ENCODE measurements at regions not wholly inside any gene's neighbourhood (a gene's known extent, or its start where the extent isn't known, plus 50 kb on each side); places are given as distances from the start of the nearest gene placed in this dataset.
"Not testable (repeated sequence)": the region's sequence is repeated elsewhere in the genome, so short reads cannot be mapped to it uniquely, and the experiment has no call there.

GRCh38 chr10:20658158-20658557 is 239.0 kb downstream of the NEBL start:
- no peak for TF ChIP-seq CTCF (IDR thresholded peaks at IDR 0.05)

GRCh38 chr10:20656886-20657285 is 240.2 kb downstream of the NEBL start:
- intact Hi-C loops (cut with DNase I), result no loop called here
- Histone ChIP-seq H3K36me3 (no peaks in the 10 kb centered on the region), H3K4me1 (no peaks in the 10 kb centered on the region), H3K9me3 (no peaks in the 10 kb centered on the region), H3K27ac (no peak overlapping the region), H3K27me3 (no peaks in the 10 kb centered on the region), H3K4me3 (no peak overlapping the region)
- no peak for TF ChIP-seq CTCF (IDR thresholded peaks at IDR 0.05)
- no peak for DNase-seq (ENCODE audit: low spot score in 2 of 2)

More at GRCh38 chr10:20658158-20658557, 239.0 kb downstream of the NEBL start:
- Histone ChIP-seq H3K27me3 (no peaks in the 10 kb centered on the region), H3K9me3 (no peaks in the 10 kb centered on the region), H3K4me1 (no peaks in the 10 kb centered on the region), H3K36me3 (no peaks in the 10 kb centered on the region), H3K4me3 (no peak overlapping the region), H3K27ac (no peak overlapping the region)
- no peak for DNase-seq (ENCODE audit: low spot score in 2 of 2)
- intact Hi-C loops (cut with DNase I), result no loop called here

GRCh38 chr10:20652424-20652823 is 244.7 kb downstream of the NEBL start:
- H3K9me3 ChIP-seq; intact Hi-C loops (cut with DNase I); DNase-seq (ENCODE audit: low spot score in 2 of 2); H3K36me3 ChIP-seq; H3K4me3 ChIP-seq; H3K27ac ChIP-seq; H3K27me3 ChIP-seq; H3K4me1 ChIP-seq: not testable (repeated sequence)

- Histone ChIP-seq H3K4me3 (no peak overlapping the region), H3K36me3 (no peaks in the 10 kb centered on the region), H3K4me1 (no peaks in the 10 kb centered on the region), H3K27me3 (no peaks in the 10 kb centered on the region), H3K27ac (no peak overlapping the region), H3K9me3 (no peaks in the 10 kb centered on the region)
- intact Hi-C loops (cut with DNase I), result no loop called here
- DNase-seq (ENCODE audit: low spot score in 2 of 2), result no peak
- no peak for TF ChIP-seq CTCF (IDR thresholded peaks at IDR 0.05)
Measured at GRCh38 chr10:20648263-20648874, 248.7 kb downstream of the NEBL start.

- no peaks in the 10 kb centered on the region for H3K9me3 ChIP-seq
- no peak overlapping the region for H3K4me3 ChIP-seq
- H3K36me3 ChIP-seq, result no peaks in the 10 kb centered on the region
- no peaks in the 10 kb centered on the region for H3K27me3 ChIP-seq
- no peaks in the 10 kb centered on the region for H3K4me1 ChIP-seq
- no peak for TF ChIP-seq CTCF (IDR thresholded peaks at IDR 0.05)
- no peak for DNase-seq (ENCODE audit: low spot score in 2 of 2)
- H3K27ac ChIP-seq, result no peak overlapping the region
- intact Hi-C loops (cut with DNase I), result no loop called here
Measured at GRCh38 chr10:20647756-20648155, 249.4 kb downstream of the NEBL start.

- TF ChIP-seq CTCF (IDR thresholded peaks at IDR 0.05), result no peak
- Histone ChIP-seq H3K9me3 (no peaks in the 10 kb centered on the region), H3K4me1 (no peaks in the 10 kb centered on the region), H3K4me3 (no peak overlapping the region), H3K27ac (no peak overlapping the region), H3K27me3 (no peaks in the 10 kb centered on the region), H3K36me3 (no peaks in the 10 kb centered on the region)
- no peak for DNase-seq (ENCODE audit: low spot score in 2 of 2)
- intact Hi-C loops (cut with DNase I), result no loop called here
Measured at GRCh38 chr10:20644421-20644820, 252.7 kb downstream of the NEBL start.
